ENCODE measurements at regions not wholly inside any gene's neighbourhood (a gene's known extent, or its start where the extent isn't known, plus 50 kb on each side); places are given as distances from the start of the nearest gene placed in this dataset.

GRCh38 chr9:786405-786804 lies 55.1 kb upstream of the DMRT1 start:
- peaks cover 10% of the 10 kb centered on the region for H3K27me3 ChIP-seq (replicated peaks; ENCODE audit: control insufficient read depth, insufficient read depth, low read length)
- no peak for DNase-seq (ENCODE audit: low read depth)
- no peaks in the 10 kb centered on the region for H3K36me3 ChIP-seq (ENCODE audit: control insufficient read depth, insufficient read depth, low read length, severe bottlenecking)
- H3K9me3 ChIP-seq (ENCODE audit: control insufficient read depth, low read length): peaks cover 4% of the 10 kb centered on the region
- H3K9ac ChIP-seq (ENCODE audit: low read length): no peak overlapping the region
- H3K4me1 ChIP-seq (ENCODE audit: control insufficient read depth, insufficient read depth, low read length): no peaks in the 10 kb centered on the region
- no peak overlapping the region for H3K4me3 ChIP-seq (ENCODE audit: low read length)

GRCh38 chr9:788777-789176 lies 52.7 kb upstream of the DMRT1 start:
- peaks cover 5% of the 10 kb centered on the region for H3K27me3 ChIP-seq (replicated peaks; ENCODE audit: control insufficient read depth, insufficient read depth, low read length)
- no peak overlapping the region for H3K4me3 ChIP-seq (ENCODE audit: low read length)
- no peaks in the 10 kb centered on the region for H3K36me3 ChIP-seq (ENCODE audit: control insufficient read depth, insufficient read depth, low read length, severe bottlenecking)
- no peak for DNase-seq (ENCODE audit: low read depth)
- H3K9me3 ChIP-seq (ENCODE audit: control insufficient read depth, low read length): no peaks in the 10 kb centered on the region
- no peak overlapping the region for H3K9ac ChIP-seq (ENCODE audit: low read length)
- peaks cover 11% of the 10 kb centered on the region for H3K4me1 ChIP-seq (ENCODE audit: control insufficient read depth, insufficient read depth, low read length)

Measured in adipocyte (in vitro differentiated cells).